Activated B cell treated with CpG ODN at 0.5 μM for 24 hours (primary cell): ENCODE measurements at regions not wholly inside any gene's neighbourhood (a gene's known extent, or its start where the extent isn't known, plus 50 kb on each side); places are given as distances from the start of the nearest gene placed in this dataset.
"Not testable (repeated sequence)": the region's sequence is repeated elsewhere in the genome, so short reads cannot be mapped to it uniquely, and the experiment has no call there.

Experiments
- ATAC-seq: fragments of 200-7000 bp; cut with Tn5 transposase; one replicate; pipeline ENCODE4 v1.10.0; 2021; ENCODE audit warnings: low read depth, mild to moderate bottlenecking, moderate library complexity
- CTCF ChIA-PET: fragments of 350-600 bp; sonication (Branson Sonifier 250); formaldehyde crosslinking; loops from one replicate; lab custom pipeline; 2021; ENCODE audit warnings: antibody characterized with exemption; lab: Charles Lee
- POLR2A ChIA-PET: fragments of 350-600 bp; sonication (Branson Sonifier 250); formaldehyde crosslinking; loops from one replicate; lab custom pipeline; 2021; ENCODE audit warnings: antibody characterized with exemption; lab: Charles Lee
- DNase-seq: peaks from one replicate; pipeline ENCODE4 v3.0.0; 2022
- H3K27ac Mint-ChIP-seq: one replicate; pipeline ENCODE4 v1.8.0; 2020; ENCODE audit warnings: mixed read lengths
- H3K27me3 Mint-ChIP-seq: one replicate; pipeline ENCODE4 v1.8.0; 2021; ENCODE audit warnings: mixed read lengths
- H3K36me3 Mint-ChIP-seq: one replicate; pipeline ENCODE4 v1.8.0; 2021; ENCODE audit warnings: low read depth, mixed read lengths
- H3K4me1 Mint-ChIP-seq: one replicate; pipeline ENCODE4 v1.8.0; 2021; ENCODE audit warnings: mixed read lengths
- H3K4me3 Mint-ChIP-seq: one replicate; pipeline ENCODE4 v1.8.0; 2020; ENCODE audit warnings: mild to moderate bottlenecking, mixed read lengths
- H3K9me3 Mint-ChIP-seq: one replicate; pipeline ENCODE4 v1.8.0; 2020; ENCODE audit warnings: mixed read lengths
- CTCF ChIP-seq: fragments of 200-600 bp; IDR thresholded peaks from one replicate; pipeline ENCODE4 v1.8.0; 2022; ENCODE audit warnings: antibody characterized with exemption, mild to moderate bottlenecking
- intact Hi-C: fragments of 100-400 bp; cut with micrococcal nuclease; formaldehyde crosslinking; loops from one replicate; pipeline ENCODE4 v1.15.1; 2024

GRCh38 chr20:53806683-53807401, 213.2 kb upstream of the ZNF217 start:
- Mint-ChIP-seq H3K27ac (no peak overlapping the region), H3K4me1 (no peaks in the 10 kb centered on the region), H3K4me3 (no peak overlapping the region), H3K36me3 (no peaks in the 10 kb centered on the region), H3K9me3 (no peaks in the 10 kb centered on the region), H3K27me3 (no peaks in the 10 kb centered on the region)
- DNase-seq (no peak), ATAC-seq (no peak)
- POLR2A ChIA-PET: interaction anchor here (0.6 kb wide), 1 partner anchor 213 kb away, joined by 8 read pairs; the partner anchor contains the start of gene ZNF217
- CTCF ChIA-PET: interaction anchor here (1.1 kb wide), 1 partner anchor 20 kb away, joined by 3 read pairs; no protein-coding TSS in a partner anchor
- intact Hi-C loops: no loop called here
- TF ChIP-seq CTCF: no peak

GRCh38 chr20:53805895-53806384, 212.3 kb upstream of the ZNF217 start:
- intact Hi-C loops: no loop called here
- H3K36me3 Mint-ChIP-seq: no peaks in the 10 kb centered on the region
- no peak for TF ChIP-seq CTCF
- no peak overlapping the region for H3K27ac Mint-ChIP-seq
- POLR2A ChIA-PET: interaction anchor here (0.6 kb wide), 1 partner anchor 212 kb away, joined by 8 read pairs; the partner anchor contains the start of gene ZNF217
- no peaks in the 10 kb centered on the region for H3K9me3 Mint-ChIP-seq
- CTCF ChIA-PET: interaction anchor here (1.1 kb wide), 1 partner anchor 20 kb away, joined by 3 read pairs; no protein-coding TSS in a partner anchor
- no peak overlapping the region for H3K4me3 Mint-ChIP-seq
- no peak for ATAC-seq
- DNase-seq: no peak
- no peaks in the 10 kb centered on the region for H3K4me1 Mint-ChIP-seq
- H3K27me3 Mint-ChIP-seq: no peaks in the 10 kb centered on the region

- DNase-seq (no peak), ATAC-seq (no peak)
- ChIA-PET CTCF (interaction anchor here (1.1 kb wide), 1 partner anchor 19 kb away, joined by 3 read pairs; no protein-coding TSS in a partner anchor), POLR2A (no interaction called here)
- TF ChIP-seq CTCF: no peak
- Mint-ChIP-seq H3K36me3 (no peaks in the 10 kb centered on the region), H3K9me3 (no peaks in the 10 kb centered on the region), H3K4me3 (no peak overlapping the region), H3K27ac (no peak overlapping the region), H3K27me3 (no peaks in the 10 kb centered on the region), H3K4me1 (no peaks in the 10 kb centered on the region)
- intact Hi-C loops: no loop called here
Measured at GRCh38 chr20:53804920-53805894, 211.6 kb upstream of the ZNF217 start.

GRCh38 chr20:53804308-53804707, 210.7 kb upstream of the ZNF217 start:
- H3K27ac Mint-ChIP-seq, CTCF ChIA-PET, intact Hi-C loops, DNase-seq, H3K36me3 Mint-ChIP-seq, H3K9me3 Mint-ChIP-seq, H3K4me3 Mint-ChIP-seq, H3K4me1 Mint-ChIP-seq, ATAC-seq, POLR2A ChIA-PET, H3K27me3 Mint-ChIP-seq: not testable (repeated sequence)

GRCh38 chr20:53803492-53804155, 210.0 kb upstream of the ZNF217 start:
- no peaks in the 10 kb centered on the region for H3K4me1 Mint-ChIP-seq
- ChIA-PET CTCF (no interaction called here), POLR2A (interaction anchor here (0.7 kb wide), 1 partner anchor 67 kb away, joined by 4 read pairs; no protein-coding TSS in a partner anchor)
- no peaks in the 10 kb centered on the region for H3K36me3 Mint-ChIP-seq
- DNase-seq (no peak), ATAC-seq (no peak)
- TF ChIP-seq CTCF: no peak
- H3K4me3 Mint-ChIP-seq: no peak overlapping the region
- intact Hi-C loops: no loop called here
- no peaks in the 10 kb centered on the region for H3K27me3 Mint-ChIP-seq
- H3K9me3 Mint-ChIP-seq: no peaks in the 10 kb centered on the region
- H3K27ac Mint-ChIP-seq: no peak overlapping the region
